ENCODE measurements at regions not wholly inside any gene's neighbourhood (a gene's known extent, or its start where the extent isn't known, plus 50 kb on each side); places are given as distances from the start of the nearest gene placed in this dataset.

DNA sequence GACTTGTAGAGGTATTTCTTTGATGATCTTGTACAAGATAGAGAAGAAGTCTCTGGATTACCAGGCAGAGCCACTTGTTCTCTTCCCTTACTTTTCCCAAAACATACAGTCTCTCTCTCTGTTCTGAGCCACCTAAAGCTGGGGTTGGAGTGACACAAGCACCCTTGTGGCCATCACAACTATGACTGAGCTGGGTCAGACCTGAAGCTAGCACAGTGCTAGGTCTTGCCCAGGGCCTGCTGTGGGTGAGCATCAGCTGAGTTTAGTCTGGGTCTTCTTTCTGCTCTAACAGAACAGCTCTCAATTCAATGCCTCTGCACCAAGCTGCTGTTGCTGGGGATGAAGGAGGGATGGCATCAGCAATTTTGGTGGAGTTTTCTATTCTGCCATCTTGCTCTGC is 110.2 kb downstream of the HTR1B start:
- TF ChIP-seq, protein P1, sequence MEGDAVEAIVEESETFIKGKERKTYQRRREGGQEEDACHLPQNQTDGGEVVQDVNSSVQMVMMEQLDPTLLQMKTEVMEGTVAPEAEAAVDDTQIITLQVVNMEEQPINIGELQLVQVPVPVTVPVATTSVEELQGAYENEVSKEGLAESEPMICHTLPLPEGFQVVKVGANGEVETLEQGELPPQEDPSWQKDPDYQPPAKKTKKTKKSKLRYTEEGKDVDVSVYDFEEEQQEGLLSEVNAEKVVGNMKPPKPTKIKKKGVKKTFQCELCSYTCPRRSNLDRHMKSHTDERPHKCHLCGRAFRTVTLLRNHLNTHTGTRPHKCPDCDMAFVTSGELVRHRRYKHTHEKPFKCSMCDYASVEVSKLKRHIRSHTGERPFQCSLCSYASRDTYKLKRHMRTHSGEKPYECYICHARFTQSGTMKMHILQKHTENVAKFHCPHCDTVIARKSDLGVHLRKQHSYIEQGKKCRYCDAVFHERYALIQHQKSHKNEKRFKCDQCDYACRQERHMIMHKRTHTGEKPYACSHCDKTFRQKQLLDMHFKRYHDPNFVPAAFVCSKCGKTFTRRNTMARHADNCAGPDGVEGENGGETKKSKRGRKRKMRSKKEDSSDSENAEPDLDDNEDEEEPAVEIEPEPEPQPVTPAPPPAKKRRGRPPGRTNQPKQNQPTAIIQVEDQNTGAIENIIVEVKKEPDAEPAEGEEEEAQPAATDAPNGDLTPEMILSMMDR (IDR thresholded peaks at IDR 0.05; ENCODE audit: low read depth, low read length) = no peak
- DNase-seq (ENCODE audit: extremely low read depth, low read depth) = no peak

DNA sequence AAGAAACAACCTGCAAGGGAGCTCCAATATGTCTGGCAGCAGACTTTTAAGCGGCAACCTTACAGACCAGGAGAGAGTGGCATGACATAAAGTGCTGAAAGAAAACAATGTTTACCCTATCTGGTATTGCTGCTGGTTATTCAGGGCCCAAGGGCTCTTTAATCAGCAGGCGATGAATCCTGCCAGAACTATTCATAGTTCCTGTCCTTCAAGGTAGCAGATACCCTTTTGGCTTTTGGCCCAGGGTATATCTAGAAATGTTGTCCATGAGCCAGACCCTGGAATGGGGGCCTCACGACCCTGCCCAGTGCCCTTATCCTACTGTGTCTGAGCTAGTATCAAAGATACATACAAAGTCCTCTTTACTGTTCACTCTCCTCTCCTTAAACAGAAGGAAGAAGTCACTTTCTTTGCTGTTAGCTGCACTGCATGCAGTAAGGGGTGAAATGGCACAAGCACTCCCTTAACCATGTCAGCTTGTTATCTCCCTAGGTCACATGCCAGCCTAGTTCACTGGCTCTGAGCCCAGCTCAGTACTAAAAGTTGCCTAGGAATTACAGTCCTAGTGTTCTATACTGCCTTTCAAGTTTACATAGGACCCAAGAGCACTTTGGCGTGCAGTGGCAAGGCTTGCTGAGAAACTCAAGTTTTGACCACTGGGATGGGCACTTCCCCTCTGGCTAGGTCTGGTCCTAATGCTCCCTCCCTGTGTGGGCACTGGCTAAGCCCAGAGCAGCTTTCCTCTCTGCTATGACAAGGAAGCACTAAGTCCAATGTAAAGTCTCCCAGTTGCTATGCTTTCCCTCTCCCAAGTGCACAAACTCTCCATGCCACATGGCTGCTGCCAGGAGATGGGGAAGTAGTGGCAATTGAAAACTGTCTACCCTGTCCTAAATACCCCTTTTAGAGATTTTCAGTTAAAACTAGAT is 122.0 kb downstream of the HTR1B start:
- TF ChIP-seq, protein P1 (IDR thresholded peaks at IDR 0.05; ENCODE audit: low read depth, low read length) = no peak
- no peak for DNase-seq (ENCODE audit: extremely low read depth, low read depth)

DNA sequence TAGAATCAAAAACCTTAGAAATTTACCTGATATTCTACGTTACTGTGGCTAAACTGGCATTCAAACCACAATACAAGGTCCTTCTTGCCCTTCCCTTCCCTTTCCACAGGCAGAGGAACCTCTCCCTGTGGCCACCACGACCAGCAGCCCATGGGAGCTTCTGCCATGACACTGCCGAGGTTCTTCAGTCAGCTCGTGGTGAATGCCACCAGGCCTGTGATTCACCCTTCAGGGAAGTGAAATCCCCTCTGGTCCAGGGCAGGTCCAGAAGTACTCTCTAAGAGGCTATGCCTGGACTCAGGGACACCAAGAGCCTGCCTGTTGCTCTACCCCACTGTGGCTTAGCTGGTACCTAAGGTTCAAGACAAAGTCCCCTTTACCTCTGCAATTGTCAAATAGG is 123.0 kb downstream of the HTR1B start:
- no peak for DNase-seq (ENCODE audit: extremely low read depth, low read depth)
- TF ChIP-seq, protein P1 (IDR thresholded peaks at IDR 0.05; ENCODE audit: low read depth, low read length) = no peak

DNA sequence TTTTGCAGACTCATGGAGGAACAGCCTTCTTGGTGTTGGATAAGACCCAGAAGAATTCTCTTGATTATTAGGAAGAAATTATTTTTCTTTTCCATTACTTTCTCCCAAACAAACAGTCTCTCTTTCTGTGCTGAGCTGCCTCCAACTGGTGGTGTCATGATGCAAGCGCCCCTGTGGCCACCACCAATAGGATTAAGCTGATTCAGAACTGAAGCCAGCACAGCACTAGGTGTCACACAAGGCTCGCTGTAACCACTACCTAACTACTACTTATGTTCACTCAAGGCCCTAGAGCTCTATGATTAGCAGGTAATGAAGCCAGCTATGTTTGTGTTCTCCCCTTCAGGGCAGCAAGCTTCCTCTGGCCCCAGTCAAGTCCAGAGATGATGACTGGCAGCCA is 123.4 kb downstream of the HTR1B start:
- DNase-seq (ENCODE audit: extremely low read depth, low read depth) = no peak
- TF ChIP-seq, protein P1 (IDR thresholded peaks at IDR 0.05; ENCODE audit: low read depth, low read length) = no peak

DNA sequence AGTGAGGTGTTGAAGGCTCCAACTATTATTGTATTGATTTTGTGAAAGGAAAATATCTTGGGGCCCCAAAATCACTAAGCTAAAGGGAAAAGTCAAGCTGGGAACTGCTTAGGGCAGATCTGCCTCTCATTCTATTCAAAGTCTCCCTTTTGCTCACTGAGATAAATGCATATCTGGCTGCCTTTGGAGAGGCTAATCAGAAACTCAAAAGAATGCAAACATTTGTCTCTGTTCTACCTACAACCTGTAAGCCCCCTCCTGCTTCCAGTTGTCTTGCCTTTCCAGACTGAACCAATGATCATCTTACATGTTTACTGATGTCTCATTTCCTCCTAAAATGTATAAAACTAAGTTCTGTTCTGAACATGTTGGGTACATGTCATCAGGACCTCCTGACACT is 125.9 kb downstream of the HTR1B start:
- TF ChIP-seq, protein P1 (IDR thresholded peaks at IDR 0.05; ENCODE audit: low read depth, low read length) = no peak
- no peak for DNase-seq (ENCODE audit: extremely low read depth, low read depth)

DNA sequence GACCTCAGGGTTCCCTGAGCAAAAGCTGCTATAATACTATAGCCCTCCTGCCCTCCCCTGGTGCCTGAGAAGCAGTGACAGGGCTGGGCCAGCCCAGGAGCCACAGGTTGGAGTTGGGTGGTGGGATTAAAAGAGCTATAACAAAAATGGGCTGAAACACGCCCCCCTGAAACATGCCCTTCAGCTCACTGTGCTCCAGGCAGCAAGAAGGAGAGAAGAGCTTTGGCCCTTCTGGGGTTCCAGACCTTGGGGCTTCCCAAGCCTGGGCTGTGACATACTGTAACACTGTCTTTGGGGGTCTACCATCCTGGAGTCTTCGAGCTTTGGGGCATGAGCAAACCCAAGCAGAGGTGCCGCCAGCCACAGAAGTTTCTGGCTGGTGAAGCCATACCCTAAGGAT is 129.2 kb downstream of the HTR1B start:
- DNase-seq (ENCODE audit: extremely low read depth, low read depth) = no peak
- TF ChIP-seq, protein P1 (IDR thresholded peaks at IDR 0.05; ENCODE audit: low read depth, low read length) = no peak

DNA sequence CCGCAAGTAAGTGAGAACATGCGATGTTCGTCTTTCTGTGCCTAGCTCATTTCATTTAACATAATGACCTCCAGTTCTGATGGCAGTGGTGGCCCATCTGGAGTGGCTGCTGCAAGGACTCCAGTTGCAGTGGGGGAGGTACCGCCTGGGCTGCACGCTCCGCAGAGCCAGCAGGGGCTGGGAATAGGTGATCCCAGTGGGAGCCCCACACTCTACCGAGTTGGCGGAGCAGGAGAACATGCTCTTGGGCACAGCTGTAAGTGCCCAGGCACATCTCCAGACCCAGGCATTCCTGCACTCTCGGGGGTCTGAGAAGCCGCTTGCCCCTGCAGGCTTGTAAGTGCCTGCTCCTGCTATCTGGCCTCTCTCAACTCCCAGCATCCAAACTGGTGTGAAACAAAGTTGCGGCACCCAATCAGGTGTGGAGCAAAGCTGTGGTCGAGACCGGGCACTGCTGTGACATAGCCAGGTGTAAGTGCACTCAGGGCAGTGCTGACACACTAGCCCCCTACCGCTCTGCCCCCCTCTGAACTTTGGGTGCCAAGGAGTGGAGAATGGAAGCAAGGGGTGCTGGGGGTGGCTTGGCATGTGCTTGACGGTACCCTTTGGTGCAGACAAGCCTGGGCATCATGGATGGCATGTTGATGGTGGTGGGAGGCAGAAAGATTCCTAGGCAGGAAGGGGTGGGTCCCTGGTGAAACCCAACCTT is 130.2 kb downstream of the HTR1B start:
- TF ChIP-seq, protein P1 (IDR thresholded peaks at IDR 0.05; ENCODE audit: low read depth, low read length) = no peak
- no peak for DNase-seq (ENCODE audit: extremely low read depth, low read depth)

Measured in AG09319 (cell line).